ENCODE measurements at regions not wholly inside any gene's neighbourhood (a gene's known extent, or its start where the extent isn't known, plus 50 kb on each side); places are given as distances from the start of the nearest gene placed in this dataset.

DNA sequence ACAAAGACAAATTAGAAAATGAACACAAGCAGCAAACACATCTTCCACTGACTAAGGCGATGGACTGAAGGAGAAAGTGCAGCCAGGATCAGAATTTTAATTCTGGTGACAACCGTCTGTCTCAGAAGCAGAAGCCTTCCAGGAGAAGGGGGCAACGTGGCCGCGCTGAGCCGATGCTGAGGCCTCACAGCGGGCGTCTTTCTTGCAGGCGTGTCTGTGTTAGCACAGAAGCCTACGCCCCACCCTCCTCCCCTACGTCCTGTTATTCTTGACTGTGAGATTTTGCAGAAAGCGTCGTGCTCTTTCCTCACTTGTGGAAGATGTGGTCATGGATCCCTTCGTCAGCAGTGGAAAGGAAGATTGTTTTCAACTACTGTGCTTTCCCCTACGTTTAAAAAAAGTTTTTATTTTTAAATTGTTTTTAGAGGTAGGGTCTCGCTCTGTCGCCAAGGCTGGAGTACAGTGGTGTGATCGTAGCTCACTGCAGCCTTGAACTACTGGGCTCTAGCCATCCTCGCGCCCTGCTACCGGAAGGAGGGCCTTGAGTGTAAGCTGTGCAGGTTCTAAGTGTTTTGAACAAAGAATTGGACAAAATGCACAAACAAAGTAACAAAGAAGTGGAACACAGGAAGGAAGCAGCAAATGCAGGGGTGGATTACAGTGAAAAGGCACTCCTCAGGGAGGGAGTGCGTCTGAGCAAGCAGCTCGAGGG, 422.0 kb downstream of the GALR1 start:
- TF ChIP-seq CTCF (conservative IDR thresholded peaks at IDR 0.05 in 1 of 2, IDR thresholded peaks at IDR 0.05 in 1 of 2; ENCODE audit: low read depth in 1 of 2, low read length in 2 of 2) (no peak), EZH2 (IDR thresholded peaks at IDR 0.05; ENCODE audit: low read length, missing control alignments) (no peak)

All from fibroblast of lung (primary cell).